HCEC 1CT (cell line): ENCODE measurements at regions not wholly inside any gene's neighbourhood (a gene's known extent, or its start where the extent isn't known, plus 50 kb on each side); places are given as distances from the start of the nearest gene placed in this dataset.

Source experiments
- DNase-seq: peaks from one replicate; pipeline ENCODE4 v3.0.0-alpha.2; 2017

- DNase-seq, result no peak
Measured at GRCh38 chr15:67006083-67007065, 59.0 kb upstream of the SMAD3 start.

- DNase-seq, result no peak
Measured at GRCh38 chr15:67009576-67010569, 55.5 kb upstream of the SMAD3 start.

DNA sequence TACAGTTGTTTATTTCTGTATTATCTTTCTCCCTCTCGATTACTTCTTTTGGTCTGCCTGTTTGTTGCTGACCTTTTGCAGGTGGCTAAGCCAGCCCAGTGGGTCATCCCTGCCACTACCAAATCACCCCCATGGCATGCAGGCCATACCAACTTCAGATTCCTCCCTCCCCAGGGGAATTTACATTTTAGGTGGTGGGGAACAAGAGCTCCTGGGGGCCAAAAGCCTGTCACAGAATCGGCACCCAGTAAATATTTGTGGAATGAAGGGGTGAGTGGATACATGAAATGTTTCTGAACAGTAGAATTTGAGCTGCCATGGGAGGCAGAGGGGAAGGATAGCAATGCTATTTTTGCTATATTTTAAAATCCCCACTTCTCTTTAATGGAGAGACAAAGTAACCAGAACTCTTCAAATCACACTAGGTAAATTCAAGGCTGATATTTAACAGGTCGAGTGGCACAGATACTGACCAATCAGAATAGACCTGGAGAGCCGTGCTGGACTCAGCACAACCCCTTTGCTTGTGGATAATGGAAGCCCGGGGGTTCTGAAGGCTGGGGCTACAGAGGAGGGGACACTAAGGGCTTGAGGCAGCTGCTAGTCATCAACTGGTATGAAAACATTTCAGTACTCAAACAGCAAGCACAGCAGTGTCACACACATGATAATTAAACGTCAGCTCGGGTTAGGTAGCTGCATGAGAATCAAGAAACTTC, 54.3 kb upstream of the SMAD3 start:
- no peak for DNase-seq

- no peak for DNase-seq
Measured at GRCh38 chr15:67011617-67012005, 53.8 kb upstream of the SMAD3 start.

DNA sequence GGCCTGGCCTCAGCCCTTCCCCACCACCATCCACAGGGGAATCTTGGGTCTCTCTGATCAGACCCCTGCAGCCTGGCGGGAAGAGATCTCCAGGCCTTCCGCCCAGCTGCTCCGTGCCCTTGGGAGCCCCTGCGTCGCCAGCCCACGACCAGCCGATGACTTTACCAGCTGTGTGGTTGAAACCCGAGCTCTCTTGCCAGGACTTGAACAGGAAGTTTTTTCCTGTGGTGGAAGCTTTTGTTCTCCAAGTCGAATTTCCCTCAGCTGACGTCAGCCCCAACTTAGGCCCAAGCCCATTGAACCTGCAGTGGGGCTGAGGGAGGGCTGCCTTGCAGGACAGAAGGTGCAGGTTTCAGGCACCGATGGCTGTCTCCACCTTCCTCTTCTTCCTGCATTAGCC, 51.7 kb upstream of the SMAD3 start:
- no peak for DNase-seq
